ENCODE measurements at regions not wholly inside any gene's neighbourhood (a gene's known extent, or its start where the extent isn't known, plus 50 kb on each side); places are given as distances from the start of the nearest gene placed in this dataset.

- WGBS (ENCODE audit: insufficient coverage, insufficient replicate concordance, low lambda C conversion rate, missing lambda C conversion rate): 0% methylated on average over 2 of the region's 2 CpGs
- BruUV-seq (replicated peaks): no TSS peak
- H3K4me3 ChIP-seq: no peak overlapping the region
- TF ChIP-seq KLF5 (IDR thresholded peaks at IDR 0.05; ENCODE audit: partially characterized antibody) (no peak), JUNB (IDR thresholded peaks at IDR 0.05) (no peak), PKNOX1 (IDR thresholded peaks at IDR 0.05) (no peak), NFIC (IDR thresholded peaks at IDR 0.05; ENCODE audit: low read depth, low read length) (no peak), NKRF (conservative IDR thresholded peaks at IDR 0.05) (no peak), BCL11A (IDR thresholded peaks at IDR 0.05; ENCODE audit: low read depth, low read length) (no peak), RBBP5 (conservative IDR thresholded peaks at IDR 0.05) (no peak), NFXL1 (IDR thresholded peaks at IDR 0.05; ENCODE audit: borderline replicate concordance) (no peak), NFYB (IDR thresholded peaks at IDR 0.05; ENCODE audit: insufficient read depth, low read depth, low read length) (no peak), NR2C2 (IDR thresholded peaks at IDR 0.05; ENCODE audit: borderline replicate concordance, control insufficient read depth, insufficient read length, low read depth) (no peak), MYC (IDR thresholded peaks at IDR 0.05; ENCODE audit: insufficient read depth, insufficient read length, insufficient replicate concordance, low read length, severe bottlenecking) (no peak)
- TF ChIP-seq, protein P1, sequence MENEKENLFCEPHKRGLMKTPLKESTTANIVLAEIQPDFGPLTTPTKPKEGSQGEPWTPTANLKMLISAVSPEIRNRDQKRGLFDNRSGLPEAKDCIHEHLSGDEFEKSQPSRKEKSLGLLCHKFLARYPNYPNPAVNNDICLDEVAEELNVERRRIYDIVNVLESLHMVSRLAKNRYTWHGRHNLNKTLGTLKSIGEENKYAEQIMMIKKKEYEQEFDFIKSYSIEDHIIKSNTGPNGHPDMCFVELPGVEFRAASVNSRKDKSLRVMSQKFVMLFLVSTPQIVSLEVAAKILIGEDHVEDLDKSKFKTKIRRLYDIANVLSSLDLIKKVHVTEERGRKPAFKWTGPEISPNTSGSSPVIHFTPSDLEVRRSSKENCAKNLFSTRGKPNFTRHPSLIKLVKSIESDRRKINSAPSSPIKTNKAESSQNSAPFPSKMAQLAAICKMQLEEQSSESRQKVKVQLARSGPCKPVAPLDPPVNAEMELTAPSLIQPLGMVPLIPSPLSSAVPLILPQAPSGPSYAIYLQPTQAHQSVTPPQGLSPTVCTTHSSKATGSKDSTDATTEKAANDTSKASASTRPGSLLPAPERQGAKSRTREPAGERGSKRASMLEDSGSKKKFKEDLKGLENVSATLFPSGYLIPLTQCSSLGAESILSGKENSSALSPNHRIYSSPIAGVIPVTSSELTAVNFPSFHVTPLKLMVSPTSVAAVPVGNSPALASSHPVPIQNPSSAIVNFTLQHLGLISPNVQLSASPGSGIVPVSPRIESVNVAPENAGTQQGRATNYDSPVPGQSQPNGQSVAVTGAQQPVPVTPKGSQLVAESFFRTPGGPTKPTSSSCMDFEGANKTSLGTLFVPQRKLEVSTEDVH (IDR thresholded peaks at IDR 0.05; ENCODE audit: low read depth, partially characterized antibody): no peak
- TF ChIP-seq, protein P2, sequence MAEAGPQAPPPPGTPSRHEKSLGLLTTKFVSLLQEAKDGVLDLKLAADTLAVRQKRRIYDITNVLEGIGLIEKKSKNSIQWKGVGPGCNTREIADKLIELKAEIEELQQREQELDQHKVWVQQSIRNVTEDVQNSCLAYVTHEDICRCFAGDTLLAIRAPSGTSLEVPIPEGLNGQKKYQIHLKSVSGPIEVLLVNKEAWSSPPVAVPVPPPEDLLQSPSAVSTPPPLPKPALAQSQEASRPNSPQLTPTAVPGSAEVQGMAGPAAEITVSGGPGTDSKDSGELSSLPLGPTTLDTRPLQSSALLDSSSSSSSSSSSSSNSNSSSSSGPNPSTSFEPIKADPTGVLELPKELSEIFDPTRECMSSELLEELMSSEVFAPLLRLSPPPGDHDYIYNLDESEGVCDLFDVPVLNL (IDR thresholded peaks at IDR 0.05; ENCODE audit: low read depth, low read length): no peak
- TF ChIP-seq, protein P3, sequence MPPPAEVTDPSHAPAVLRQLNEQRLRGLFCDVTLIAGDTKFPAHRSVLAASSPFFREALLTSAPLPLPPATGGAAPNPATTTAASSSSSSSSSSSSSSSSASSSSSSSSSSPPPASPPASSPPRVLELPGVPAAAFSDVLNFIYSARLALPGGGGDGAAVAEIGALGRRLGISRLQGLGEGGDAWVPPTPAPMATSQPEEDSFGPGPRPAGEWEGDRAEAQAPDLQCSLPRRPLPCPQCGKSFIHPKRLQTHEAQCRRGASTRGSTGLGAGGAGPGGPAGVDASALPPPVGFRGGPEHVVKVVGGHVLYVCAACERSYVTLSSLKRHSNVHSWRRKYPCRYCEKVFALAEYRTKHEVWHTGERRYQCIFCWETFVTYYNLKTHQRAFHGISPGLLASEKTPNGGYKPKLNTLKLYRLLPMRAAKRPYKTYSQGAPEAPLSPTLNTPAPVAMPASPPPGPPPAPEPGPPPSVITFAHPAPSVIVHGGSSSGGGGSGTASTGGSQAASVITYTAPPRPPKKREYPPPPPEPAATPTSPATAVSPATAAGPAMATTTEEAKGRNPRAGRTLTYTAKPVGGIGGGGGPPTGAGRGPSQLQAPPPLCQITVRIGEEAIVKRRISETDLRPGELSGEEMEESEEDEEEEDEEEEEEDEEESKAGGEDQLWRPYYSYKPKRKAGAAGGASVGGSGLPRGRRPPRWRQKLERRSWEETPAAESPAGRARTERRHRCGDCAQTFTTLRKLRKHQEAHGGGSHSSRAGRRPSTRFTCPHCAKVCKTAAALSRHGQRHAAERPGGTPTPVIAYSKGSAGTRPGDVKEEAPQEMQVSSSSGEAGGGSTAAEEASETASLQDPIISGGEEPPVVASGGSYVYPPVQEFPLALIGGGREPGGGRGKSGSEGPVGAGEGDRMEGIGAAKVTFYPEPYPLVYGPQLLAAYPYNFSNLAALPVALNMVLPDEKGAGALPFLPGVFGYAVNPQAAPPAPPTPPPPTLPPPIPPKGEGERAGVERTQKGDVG (CRISPR knock-in tag; IDR thresholded peaks at IDR 0.05): no peak
Measured at GRCh38 chr6:126616866-126617265, 277.0 kb downstream of the CENPW start.

More at GRCh38 chr6:126616866-126617265, 277.0 kb downstream of the CENPW start:
- ChIA-PET SMC1A (ENCODE audit: uncharacterized antibody, unreplicated experiment) (no interaction called here), POLR2A (no interaction called here), CTCF (no interaction called here), RAD21 (ENCODE audit: unreplicated experiment) (no interaction called here)
- ATAC-seq (no peak), DNase-seq (ENCODE audit: low read depth, low spot score) (no peak), FAIRE-seq (no peak)
- H2AFZ ChIP-seq (ENCODE audit: control insufficient read depth, low read depth, low read length): no peak overlapping the region
- intact Hi-C loops (cut with micrococcal nuclease; ENCODE audit: unreplicated experiment): no loop called here
- H3K27ac ChIP-seq (ENCODE audit: control insufficient read depth, insufficient read depth): no peak overlapping the region
- H3K27me3 ChIP-seq (replicated peaks in 1 of 2; ENCODE audit: control insufficient read depth in 2 of 2, insufficient read depth in 2 of 2, low read length in 1 of 2): no peaks in the 10 kb centered on the region
- H3K9me3 ChIP-seq (replicated peaks; ENCODE audit: control insufficient read depth, insufficient read depth, low read length): no peaks in the 10 kb centered on the region
- no peaks in the 10 kb centered on the region for H3K79me2 ChIP-seq (ENCODE audit: control insufficient read depth, insufficient read depth, low read length)
- no peak overlapping the region for H3K9ac ChIP-seq (ENCODE audit: control insufficient read depth, insufficient read depth, low read length)
- no peaks in the 10 kb centered on the region for H4K20me1 ChIP-seq (ENCODE audit: control insufficient read depth, insufficient read depth)
- H3K4me1 ChIP-seq (ENCODE audit: control insufficient read depth, insufficient read depth, low read length): no peaks in the 10 kb centered on the region
- no peaks in the 10 kb centered on the region for H3K36me3 ChIP-seq (ENCODE audit: control insufficient read depth in 2 of 2, insufficient read depth in 2 of 2, low read length in 1 of 2)
- H3K4me2 ChIP-seq (ENCODE audit: control insufficient read depth, insufficient read depth): no peak overlapping the region
- in situ Hi-C loops (cut with MboI): no loop called here

Data from GM12878 (cell line).